ENCODE measurements at regions not wholly inside any gene's neighbourhood (a gene's known extent, or its start where the extent isn't known, plus 50 kb on each side); places are given as distances from the start of the nearest gene placed in this dataset.
A peak's percentile ranks its signal among the peaks of the same experiment; 100 is the strongest.

- no peak overlapping the region for H3K4me3 Mint-ChIP-seq
- no peaks in the 10 kb centered on the region for H3K4me1 Mint-ChIP-seq
- no peak for DNase-seq
- no peak overlapping the region for H3K27ac Mint-ChIP-seq
- H3K27me3 Mint-ChIP-seq (ENCODE audit: low read depth, poor library complexity) = no peaks in the 10 kb centered on the region
- H3K36me3 Mint-ChIP-seq (ENCODE audit: low read depth) = no peaks in the 10 kb centered on the region
- H3K9me3 Mint-ChIP-seq = peaks cover 3% of the 10 kb centered on the region
- TF ChIP-seq CTCF (IDR thresholded peaks at IDR 0.05) = no peak
These were observed 182.0 kb upstream of the ARHGAP20 start for GRCh38 chr11:110894224-110894623.

- Mint-ChIP-seq H3K4me1 (no peaks in the 10 kb centered on the region), H3K4me3 (no peak overlapping the region), H3K9me3 (peaks cover 3% of the 10 kb centered on the region), H3K27me3 (ENCODE audit: low read depth, poor library complexity) (no peaks in the 10 kb centered on the region), H3K27ac (no peak overlapping the region), H3K36me3 (ENCODE audit: low read depth) (no peaks in the 10 kb centered on the region)
- TF ChIP-seq CTCF (IDR thresholded peaks at IDR 0.05) = no peak
- no peak for DNase-seq
These were observed 180.6 kb upstream of the ARHGAP20 start for GRCh38 chr11:110892741-110893285.

- H3K9me3 Mint-ChIP-seq = peaks cover 3% of the 10 kb centered on the region
- peaks cover 3% of the 10 kb centered on the region for H3K27me3 Mint-ChIP-seq (ENCODE audit: low read depth, poor library complexity)
- no peak overlapping the region for H3K27ac Mint-ChIP-seq
These were observed 179.2 kb upstream of the ARHGAP20 start for GRCh38 chr11:110891411-110891810.

GRCh38 chr11:110890995-110891394 lies 178.8 kb upstream of the ARHGAP20 start:
- no peak overlapping the region for H3K4me3 Mint-ChIP-seq
- H3K4me1 Mint-ChIP-seq = no peaks in the 10 kb centered on the region
- no peak for DNase-seq
- H3K27me3 Mint-ChIP-seq (ENCODE audit: low read depth, poor library complexity) = peaks cover 3% of the 10 kb centered on the region
- no peak overlapping the region for H3K27ac Mint-ChIP-seq
- H3K9me3 Mint-ChIP-seq = peaks cover 3% of the 10 kb centered on the region
- no peak for TF ChIP-seq CTCF (IDR thresholded peaks at IDR 0.05)
- no peaks in the 10 kb centered on the region for H3K36me3 Mint-ChIP-seq (ENCODE audit: low read depth)

More at GRCh38 chr11:110891411-110891810, 179.2 kb upstream of the ARHGAP20 start:
- DNase-seq = no peak
- no peak overlapping the region for H3K4me3 Mint-ChIP-seq
- H3K4me1 Mint-ChIP-seq = no peaks in the 10 kb centered on the region
- TF ChIP-seq CTCF (IDR thresholded peaks at IDR 0.05) = no peak
- H3K36me3 Mint-ChIP-seq (ENCODE audit: low read depth) = no peaks in the 10 kb centered on the region

- no peak overlapping the region for H3K4me3 Mint-ChIP-seq
- DNase-seq = no peak
- H3K27ac Mint-ChIP-seq = no peak overlapping the region
- no peaks in the 10 kb centered on the region for H3K9me3 Mint-ChIP-seq
- peaks cover 5% of the 10 kb centered on the region for H3K4me1 Mint-ChIP-seq
- H3K36me3 Mint-ChIP-seq (ENCODE audit: low read depth) = no peaks in the 10 kb centered on the region
- TF ChIP-seq CTCF (IDR thresholded peaks at IDR 0.05) = no peak
- peaks cover 6% of the 10 kb centered on the region for H3K27me3 Mint-ChIP-seq (ENCODE audit: low read depth, poor library complexity)
These were observed 174.2 kb upstream of the ARHGAP20 start for GRCh38 chr11:110886288-110886970.

- Mint-ChIP-seq H3K9me3 (no peaks in the 10 kb centered on the region), H3K27me3 (ENCODE audit: low read depth, poor library complexity) (peaks cover 6% of the 10 kb centered on the region), H3K36me3 (ENCODE audit: low read depth) (no peaks in the 10 kb centered on the region), H3K4me1 (peaks cover 5% of the 10 kb centered on the region), H3K4me3 (no peak overlapping the region), H3K27ac (peak overlapping the region; percentile 12)
- no peak for TF ChIP-seq CTCF (IDR thresholded peaks at IDR 0.05)
- no peak for DNase-seq
These were observed 171.0 kb upstream of the ARHGAP20 start for GRCh38 chr11:110883256-110883655.
